Calu3 (cell line): ENCODE measurements at regions not wholly inside any gene's neighbourhood (a gene's known extent, or its start where the extent isn't known, plus 50 kb on each side); places are given as distances from the start of the nearest gene placed in this dataset.

Source experiments
- BruUV-seq: library from RNA; stranded (reverse); fragments of 400-500 nt; replicated peaks from 2 replicates; lab custom pipeline; 2021; lab: Mats Ljungman, UMichigan
- CTCF ChIA-PET: fragments of 300-600 bp; sonication (Branson Sonifier 250); formaldehyde crosslinking; loops from one replicate; lab custom pipeline; 2022; ENCODE audit warnings: antibody characterized with exemption; lab: Charles Lee
- DNase-seq: peaks from one replicate; pipeline ENCODE4 v3.0.0; 2022
- H3K27ac Mint-ChIP-seq: one replicate; pipeline ENCODE4 v1.8.0; 2022; ENCODE audit warnings: mixed read lengths; ENCODE audit not compliant: unreplicated experiment
- H3K27me3 Mint-ChIP-seq: one replicate; pipeline ENCODE4 v1.8.0; 2022; ENCODE audit warnings: mixed read lengths; ENCODE audit not compliant: unreplicated experiment
- H3K36me3 Mint-ChIP-seq: one replicate; pipeline ENCODE4 v1.8.0; 2022; ENCODE audit warnings: mild to moderate bottlenecking, moderate library complexity, mixed read lengths; ENCODE audit not compliant: insufficient read depth, unreplicated experiment
- H3K4me1 Mint-ChIP-seq: one replicate; pipeline ENCODE4 v1.8.0; 2022; ENCODE audit warnings: mild to moderate bottlenecking, low read depth, mixed read lengths; ENCODE audit not compliant: unreplicated experiment
- H3K4me3 Mint-ChIP-seq: one replicate; pipeline ENCODE4 v1.8.0; 2022; ENCODE audit warnings: mild to moderate bottlenecking, low read depth, moderate library complexity, mixed read lengths; ENCODE audit not compliant: unreplicated experiment
- H3K9me3 Mint-ChIP-seq: one replicate; pipeline ENCODE4 v1.8.0; 2022; ENCODE audit warnings: low read depth, mixed read lengths; ENCODE audit not compliant: unreplicated experiment
- intact Hi-C: fragments of 100-400 bp; cut with micrococcal nuclease; formaldehyde crosslinking; loops from one replicate; pipeline ENCODE4 v1.10.0; 2022; ENCODE audit not compliant: unreplicated experiment
- TF ChIP-seq, protein P1 (sequence below): fragments of 200-600 bp; IDR thresholded peaks from one replicate; pipeline ENCODE4 v1.8.0; 2022; ENCODE audit warnings: antibody characterized with exemption; ENCODE audit not compliant: unreplicated experiment

GRCh38 chr11:92569726-92570125 is 345.1 kb downstream of the FAT3 start:
- Mint-ChIP-seq H3K4me1 (no peaks in the 10 kb centered on the region), H3K27ac (no peak overlapping the region), H3K27me3 (peaks cover 13% of the 10 kb centered on the region), H3K4me3 (no peak overlapping the region), H3K36me3 (no peaks in the 10 kb centered on the region), H3K9me3 (no peaks in the 10 kb centered on the region)
- TF ChIP-seq, protein P1, sequence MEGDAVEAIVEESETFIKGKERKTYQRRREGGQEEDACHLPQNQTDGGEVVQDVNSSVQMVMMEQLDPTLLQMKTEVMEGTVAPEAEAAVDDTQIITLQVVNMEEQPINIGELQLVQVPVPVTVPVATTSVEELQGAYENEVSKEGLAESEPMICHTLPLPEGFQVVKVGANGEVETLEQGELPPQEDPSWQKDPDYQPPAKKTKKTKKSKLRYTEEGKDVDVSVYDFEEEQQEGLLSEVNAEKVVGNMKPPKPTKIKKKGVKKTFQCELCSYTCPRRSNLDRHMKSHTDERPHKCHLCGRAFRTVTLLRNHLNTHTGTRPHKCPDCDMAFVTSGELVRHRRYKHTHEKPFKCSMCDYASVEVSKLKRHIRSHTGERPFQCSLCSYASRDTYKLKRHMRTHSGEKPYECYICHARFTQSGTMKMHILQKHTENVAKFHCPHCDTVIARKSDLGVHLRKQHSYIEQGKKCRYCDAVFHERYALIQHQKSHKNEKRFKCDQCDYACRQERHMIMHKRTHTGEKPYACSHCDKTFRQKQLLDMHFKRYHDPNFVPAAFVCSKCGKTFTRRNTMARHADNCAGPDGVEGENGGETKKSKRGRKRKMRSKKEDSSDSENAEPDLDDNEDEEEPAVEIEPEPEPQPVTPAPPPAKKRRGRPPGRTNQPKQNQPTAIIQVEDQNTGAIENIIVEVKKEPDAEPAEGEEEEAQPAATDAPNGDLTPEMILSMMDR = no peak
- BruUV-seq = no TSS peak
- CTCF ChIA-PET = no interaction called here
- no peak for DNase-seq
- intact Hi-C loops = no loop called here

DNA sequence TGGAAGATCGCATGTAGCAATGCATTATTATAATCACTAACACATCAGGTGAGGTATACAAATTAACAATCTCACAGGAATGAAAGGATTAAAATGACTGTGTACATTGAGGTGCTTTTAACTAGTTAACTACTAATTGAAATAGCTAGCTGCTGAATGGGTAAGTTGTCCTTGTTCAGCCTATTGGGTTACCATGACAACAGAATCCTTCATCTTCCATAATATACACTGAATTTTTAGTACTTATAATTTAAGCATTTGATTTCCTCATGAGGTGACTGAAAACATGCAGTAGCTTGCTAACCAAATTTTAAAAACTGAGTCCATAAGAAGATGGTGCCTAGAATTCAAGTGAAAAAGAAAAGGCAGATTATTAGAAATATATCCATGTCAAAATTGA is 347.9 kb downstream of the FAT3 start:
- CTCF ChIA-PET = no interaction called here
- TF ChIP-seq, protein P1 = no peak
- no peaks in the 10 kb centered on the region for H3K9me3 Mint-ChIP-seq
- intact Hi-C loops = no loop called here
- H3K36me3 Mint-ChIP-seq = no peaks in the 10 kb centered on the region
- no peaks in the 10 kb centered on the region for H3K4me1 Mint-ChIP-seq
- no peak overlapping the region for H3K27ac Mint-ChIP-seq
- no TSS peak for BruUV-seq
- no peak overlapping the region for H3K4me3 Mint-ChIP-seq
- DNase-seq = no peak
- peaks cover 13% of the 10 kb centered on the region for H3K27me3 Mint-ChIP-seq

DNA sequence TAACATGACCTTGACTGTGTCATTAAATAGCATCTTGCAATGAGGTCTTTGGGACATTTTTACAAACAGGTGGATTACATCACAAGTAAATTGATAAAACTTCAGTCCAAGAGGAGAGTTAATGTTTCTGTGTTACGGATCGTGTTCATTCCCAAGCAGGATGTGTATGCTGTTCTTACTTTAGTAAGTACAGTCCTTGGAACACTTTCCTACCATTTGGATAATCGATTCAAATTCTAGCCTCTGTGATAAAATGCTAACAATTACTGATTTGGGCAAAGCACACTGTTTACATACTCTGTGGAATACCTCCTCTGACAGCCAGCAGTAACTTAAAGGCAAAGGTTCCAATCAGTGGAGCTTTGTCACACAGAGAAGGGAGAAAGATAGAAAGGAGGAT is 351.7 kb downstream of the FAT3 start:
- Mint-ChIP-seq H3K4me1 (no peaks in the 10 kb centered on the region), H3K36me3 (no peaks in the 10 kb centered on the region), H3K4me3 (no peak overlapping the region), H3K27me3 (peaks cover 17% of the 10 kb centered on the region), H3K27ac (no peak overlapping the region), H3K9me3 (no peaks in the 10 kb centered on the region)
- intact Hi-C loops = no loop called here
- TF ChIP-seq, protein P1 = no peak
- CTCF ChIA-PET = no interaction called here
- DNase-seq = no peak
- no TSS peak for BruUV-seq

GRCh38 chr11:92580908-92581307 is 356.3 kb downstream of the FAT3 start:
- Mint-ChIP-seq H3K36me3 (no peaks in the 10 kb centered on the region), H3K9me3 (no peaks in the 10 kb centered on the region), H3K27ac (no peak overlapping the region), H3K4me3 (no peak overlapping the region), H3K27me3 (peaks cover 12% of the 10 kb centered on the region), H3K4me1 (no peaks in the 10 kb centered on the region)
- TF ChIP-seq, protein P1 = no peak
- BruUV-seq = no TSS peak
- intact Hi-C loops = no loop called here
- no peak for DNase-seq
- CTCF ChIA-PET = no interaction called here
